OCI-LY3 (cell line): ENCODE measurements at regions not wholly inside any gene's neighbourhood (a gene's known extent, or its start where the extent isn't known, plus 50 kb on each side); places are given as distances from the start of the nearest gene placed in this dataset.
"Not testable (repeated sequence)": the region's sequence is repeated elsewhere in the genome, so short reads cannot be mapped to it uniquely, and the experiment has no call there.

Source experiments
- EZH2phosphoT487 ChIP-seq: fragments of 200-600 bp; shearing (Covaris generic); IDR thresholded peaks from 2 replicates; pipeline ENCODE4 v1.6.1; 2018; ENCODE audit warnings: antibody characterized with exemption, mixed run types, low read depth
- TF ChIP-seq, protein P1 (sequence below): fragments of 200-600, 300-600 bp; sonication (generic); IDR thresholded peaks from 2 replicates; pipeline ENCODE4 v1.5.1; 2014; ENCODE audit warnings: antibody characterized with exemption, low read length, low read depth

DNA sequence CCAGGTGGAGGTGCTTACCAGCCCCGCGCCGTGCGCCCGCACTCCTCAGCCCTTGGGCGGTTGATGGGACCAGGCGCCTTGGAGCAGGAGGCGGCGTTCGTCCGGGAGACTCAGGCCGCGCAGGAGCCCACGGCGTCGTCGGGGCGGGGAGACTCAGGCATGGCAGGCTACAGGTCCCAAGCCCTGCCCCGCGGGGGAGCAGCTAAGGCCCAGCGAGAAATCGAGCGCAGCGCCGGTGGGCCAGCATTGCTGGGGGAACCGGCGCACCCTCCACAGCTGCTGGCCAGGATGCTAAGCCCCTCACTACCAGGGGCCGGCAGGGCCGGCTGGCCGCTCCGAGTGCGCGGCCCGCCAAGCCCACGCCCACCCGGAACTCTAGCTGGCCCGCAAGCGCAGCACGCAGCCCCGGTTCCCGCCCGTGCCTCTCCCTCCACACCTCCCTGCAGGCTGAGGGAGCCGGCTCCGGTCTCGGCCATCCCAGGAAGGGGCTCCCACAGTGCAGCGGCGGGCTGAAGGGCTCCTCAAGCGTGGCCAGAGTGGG is 1087.5 kb downstream of the GALC start:
- TF ChIP-seq, protein P1, sequence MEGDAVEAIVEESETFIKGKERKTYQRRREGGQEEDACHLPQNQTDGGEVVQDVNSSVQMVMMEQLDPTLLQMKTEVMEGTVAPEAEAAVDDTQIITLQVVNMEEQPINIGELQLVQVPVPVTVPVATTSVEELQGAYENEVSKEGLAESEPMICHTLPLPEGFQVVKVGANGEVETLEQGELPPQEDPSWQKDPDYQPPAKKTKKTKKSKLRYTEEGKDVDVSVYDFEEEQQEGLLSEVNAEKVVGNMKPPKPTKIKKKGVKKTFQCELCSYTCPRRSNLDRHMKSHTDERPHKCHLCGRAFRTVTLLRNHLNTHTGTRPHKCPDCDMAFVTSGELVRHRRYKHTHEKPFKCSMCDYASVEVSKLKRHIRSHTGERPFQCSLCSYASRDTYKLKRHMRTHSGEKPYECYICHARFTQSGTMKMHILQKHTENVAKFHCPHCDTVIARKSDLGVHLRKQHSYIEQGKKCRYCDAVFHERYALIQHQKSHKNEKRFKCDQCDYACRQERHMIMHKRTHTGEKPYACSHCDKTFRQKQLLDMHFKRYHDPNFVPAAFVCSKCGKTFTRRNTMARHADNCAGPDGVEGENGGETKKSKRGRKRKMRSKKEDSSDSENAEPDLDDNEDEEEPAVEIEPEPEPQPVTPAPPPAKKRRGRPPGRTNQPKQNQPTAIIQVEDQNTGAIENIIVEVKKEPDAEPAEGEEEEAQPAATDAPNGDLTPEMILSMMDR: not testable (repeated sequence)
- TF ChIP-seq EZH2phosphoT487: not testable (repeated sequence)
